ENCODE measurements at regions not wholly inside any gene's neighbourhood (a gene's known extent, or its start where the extent isn't known, plus 50 kb on each side); places are given as distances from the start of the nearest gene placed in this dataset.

DNA sequence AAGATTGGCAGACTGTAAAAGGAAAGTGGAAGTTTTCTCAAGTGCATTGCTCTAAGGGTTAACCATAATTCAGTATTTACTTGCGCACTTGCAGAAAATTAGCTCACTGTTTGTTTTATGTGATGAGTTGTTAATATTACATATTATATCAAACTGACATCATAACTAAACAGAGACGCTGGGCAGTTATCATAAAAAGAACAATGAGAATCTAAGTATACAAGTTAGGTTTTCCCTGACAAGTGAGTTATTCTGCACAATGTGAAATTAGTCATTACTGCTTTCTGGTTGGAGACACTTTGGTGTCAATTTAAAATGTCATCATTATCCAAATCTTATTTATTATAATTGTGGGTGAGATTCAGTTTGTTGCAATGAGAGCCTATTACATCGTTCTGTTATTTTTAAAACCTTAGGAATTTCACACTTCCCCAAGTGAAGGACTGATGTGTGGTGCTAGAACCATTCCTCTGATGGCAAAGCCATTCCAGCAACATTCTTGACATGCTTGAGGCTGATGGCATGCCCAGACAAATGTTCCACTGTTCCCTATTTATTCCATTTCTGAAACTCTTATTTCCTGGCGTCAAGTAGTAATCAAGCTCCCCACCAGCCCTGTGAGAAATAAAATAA is 90.1 kb upstream of the FLRT2 start:
- no peak overlapping the region for H3K27ac ChIP-seq (ENCODE audit: low read depth in 1 of 2, low read length in 2 of 2)
- intact Hi-C loops (cut with DNase I), result no loop called here

DNA sequence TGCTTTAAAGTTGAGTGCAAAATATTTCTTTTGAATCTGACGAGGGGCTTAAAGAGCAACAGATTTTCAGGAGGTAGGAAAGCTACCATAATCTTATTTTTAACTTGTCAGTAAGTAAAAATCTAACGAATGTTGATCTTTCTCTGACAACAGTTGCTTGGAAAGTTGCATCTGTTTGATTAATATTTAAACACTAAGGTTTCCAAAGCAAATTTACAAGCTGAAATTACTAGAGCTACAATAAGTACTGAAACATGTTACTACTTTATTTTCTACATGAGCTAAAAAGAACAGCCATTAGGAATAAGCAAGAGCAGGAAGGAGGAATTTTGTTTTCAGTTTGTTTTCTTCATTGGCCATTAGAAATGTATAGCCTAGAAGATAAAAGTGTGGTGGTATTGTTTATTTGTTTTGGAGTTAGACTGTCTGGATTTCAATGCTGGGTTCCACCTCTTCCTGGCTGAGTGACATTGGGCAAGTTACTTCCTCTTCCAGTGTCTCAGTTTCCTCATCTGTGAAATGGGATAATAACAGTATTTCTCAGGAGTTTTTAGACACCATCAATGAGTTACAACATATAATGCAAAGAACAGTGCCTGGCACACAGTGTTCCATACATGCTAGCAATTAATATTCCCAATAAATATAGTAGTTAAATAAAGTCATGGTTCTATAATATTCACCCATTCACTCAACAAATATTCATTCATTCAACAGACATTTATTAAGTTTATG is 87.9 kb upstream of the FLRT2 start:
- no peak overlapping the region for H3K27ac ChIP-seq (ENCODE audit: low read depth in 1 of 2, low read length in 2 of 2)
- no peaks in the 10 kb centered on the region for H3K9me3 ChIP-seq (ENCODE audit: control insufficient read depth, low read length)
- DNase-seq, result no peak
- H3K36me3 ChIP-seq (ENCODE audit: control insufficient read depth in 1 of 2, insufficient read depth in 2 of 2, low read length in 1 of 2), result no peaks in the 10 kb centered on the region
- 38 to 67% methylated on average over 2 of the region's 2 CpGs for WGBS, 2 donors
- no peaks in the 10 kb centered on the region for H3K4me1 ChIP-seq (ENCODE audit: control insufficient read depth in 1 of 2, insufficient read depth in 2 of 2, low read length in 2 of 2)
- H3K27me3 ChIP-seq (ENCODE audit: control insufficient read depth in 1 of 2, insufficient read depth in 2 of 2, low read length in 1 of 2), result no peaks in the 10 kb centered on the region
- intact Hi-C loops (cut with DNase I), result no loop called here
- ATAC-seq (ENCODE audit: low FRiP score), result no peak
- no peak overlapping the region for H3K4me3 ChIP-seq (ENCODE audit: low read length in 2 of 2)

More for the DNA sequence above, 90.1 kb upstream of the FLRT2 start:
- Histone ChIP-seq H3K9me3 (ENCODE audit: control insufficient read depth, low read length) (no peaks in the 10 kb centered on the region), H3K27me3 (ENCODE audit: control insufficient read depth in 1 of 2, insufficient read depth in 2 of 2, low read length in 1 of 2) (no peaks in the 10 kb centered on the region), H3K4me1 (ENCODE audit: control insufficient read depth in 1 of 2, insufficient read depth in 2 of 2, low read length in 2 of 2) (no peaks in the 10 kb centered on the region), H3K36me3 (ENCODE audit: control insufficient read depth in 1 of 2, insufficient read depth in 2 of 2, low read length in 1 of 2) (no peaks in the 10 kb centered on the region), H3K4me3 (ENCODE audit: low read length in 2 of 2) (no peak overlapping the region)
- WGBS, 2 donors, result 6 to 13% methylated on average over 4 of the region's 4 CpGs
- ATAC-seq (ENCODE audit: low FRiP score), result peak; percentile 52
- DNase-seq, result no peak

DNA sequence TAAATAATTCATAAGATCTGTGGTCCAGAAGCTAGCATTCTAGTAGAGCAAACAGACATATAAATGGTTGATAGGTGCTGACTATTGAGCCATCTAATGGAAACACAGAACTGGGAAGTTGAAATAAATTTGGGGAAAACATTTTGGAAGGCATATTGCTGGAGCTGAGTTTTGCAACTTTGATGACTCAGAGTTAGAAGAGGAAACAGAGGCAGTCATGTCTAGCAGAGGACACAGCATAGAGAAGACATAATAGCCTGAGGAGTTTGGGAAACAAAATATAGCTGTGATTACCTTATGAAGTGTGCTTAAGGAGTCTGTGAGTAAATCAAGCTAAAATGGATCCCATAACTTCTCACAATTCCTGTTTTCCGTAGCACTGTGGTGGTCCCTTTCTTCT is 86.9 kb upstream of the FLRT2 start:
- WGBS, 2 donors, result 95 to 100% methylated on average over 1 of the region's 1 CpG
- no peak overlapping the region for H3K4me3 ChIP-seq (ENCODE audit: low read length in 2 of 2)
- no peaks in the 10 kb centered on the region for H3K36me3 ChIP-seq (ENCODE audit: control insufficient read depth in 1 of 2, insufficient read depth in 2 of 2, low read length in 1 of 2)
- no peak overlapping the region for H3K27ac ChIP-seq (ENCODE audit: low read depth in 1 of 2, low read length in 2 of 2)
- H3K4me1 ChIP-seq (ENCODE audit: control insufficient read depth in 1 of 2, insufficient read depth in 2 of 2, low read length in 2 of 2), result no peaks in the 10 kb centered on the region
- no peak for DNase-seq
- no peaks in the 10 kb centered on the region for H3K27me3 ChIP-seq (ENCODE audit: control insufficient read depth in 1 of 2, insufficient read depth in 2 of 2, low read length in 1 of 2)
- no peaks in the 10 kb centered on the region for H3K9me3 ChIP-seq (ENCODE audit: control insufficient read depth, low read length)
- intact Hi-C loops (cut with DNase I), result no loop called here
- ATAC-seq (ENCODE audit: low FRiP score), result no peak

DNA sequence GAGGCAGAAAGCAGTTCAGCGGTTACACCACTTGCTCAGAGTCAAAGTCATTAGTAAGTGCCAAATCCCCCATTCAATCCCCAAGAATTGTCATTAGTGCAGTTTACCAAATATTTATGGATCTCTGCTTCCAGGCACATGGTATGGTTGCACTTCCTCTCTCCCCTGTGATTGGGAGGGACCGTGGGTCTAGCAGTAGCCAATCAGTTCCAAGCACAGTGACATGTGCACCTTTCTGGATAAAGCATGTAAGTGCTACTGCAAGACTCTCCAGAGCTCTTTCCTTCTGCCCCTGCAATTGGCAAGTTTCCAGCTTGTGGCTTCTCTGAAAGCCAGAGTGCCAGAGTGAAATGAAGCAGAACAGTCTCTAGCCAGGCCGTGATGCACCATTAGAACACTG is 85.3 kb upstream of the FLRT2 start:
- no peaks in the 10 kb centered on the region for H3K27me3 ChIP-seq (ENCODE audit: control insufficient read depth in 1 of 2, insufficient read depth in 2 of 2, low read length in 1 of 2)
- no peak overlapping the region for H3K27ac ChIP-seq (ENCODE audit: low read depth in 1 of 2, low read length in 2 of 2)
- WGBS, 2 donors, result 77 to 80% methylated on average over 3 of the region's 3 CpGs
- H3K36me3 ChIP-seq (ENCODE audit: control insufficient read depth in 1 of 2, insufficient read depth in 2 of 2, low read length in 1 of 2), result no peaks in the 10 kb centered on the region
- H3K4me3 ChIP-seq (ENCODE audit: low read length in 2 of 2), result no peak overlapping the region
- no peak for DNase-seq
- no peak for ATAC-seq (ENCODE audit: low FRiP score)
- intact Hi-C loops (cut with DNase I), result no loop called here
- H3K4me1 ChIP-seq (ENCODE audit: control insufficient read depth in 1 of 2, insufficient read depth in 2 of 2, low read length in 2 of 2), result no peaks in the 10 kb centered on the region
- H3K9me3 ChIP-seq (ENCODE audit: control insufficient read depth, low read length), result no peaks in the 10 kb centered on the region

DNA sequence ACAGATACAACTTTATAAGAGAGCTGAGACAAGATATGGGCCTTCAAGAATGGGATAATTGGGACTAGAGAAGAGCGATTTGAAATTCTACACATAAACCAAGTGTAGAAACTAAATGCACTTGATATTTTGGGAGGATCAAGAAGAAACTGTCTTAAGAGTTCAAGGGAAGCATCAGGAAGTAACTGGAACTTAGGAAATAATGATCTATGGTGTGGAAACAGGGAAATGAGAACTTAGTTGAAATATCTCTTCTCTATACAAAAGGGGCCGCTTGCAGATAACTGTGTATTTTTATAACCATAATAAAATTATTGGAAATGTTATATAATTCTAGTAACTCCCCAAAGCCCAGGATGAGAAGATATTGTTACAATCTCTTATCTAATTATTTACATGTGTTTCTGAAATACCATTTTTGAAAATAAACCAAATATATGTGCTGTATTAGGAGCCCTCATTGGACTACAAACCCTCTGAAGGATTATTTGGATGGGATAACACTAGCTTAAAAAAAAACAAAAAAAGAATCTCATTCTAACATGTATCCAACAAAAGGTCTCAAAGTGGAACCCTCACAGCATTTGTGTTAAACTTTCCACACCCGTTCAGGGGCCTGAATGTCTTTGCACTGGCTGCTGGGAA is 84.7 kb upstream of the FLRT2 start:
- intact Hi-C loops (cut with DNase I), result no loop called here
- H3K27me3 ChIP-seq (ENCODE audit: control insufficient read depth in 1 of 2, insufficient read depth in 2 of 2, low read length in 1 of 2), result no peaks in the 10 kb centered on the region
- 92 to 95% methylated on average over 3 of the region's 3 CpGs for WGBS, 2 donors
- no peak overlapping the region for H3K27ac ChIP-seq (ENCODE audit: low read depth in 1 of 2, low read length in 2 of 2)
- no peak for ATAC-seq (ENCODE audit: low FRiP score)
- H3K4me3 ChIP-seq (ENCODE audit: low read length in 2 of 2), result no peak overlapping the region
- DNase-seq, result no peak
- H3K4me1 ChIP-seq (ENCODE audit: control insufficient read depth in 1 of 2, insufficient read depth in 2 of 2, low read length in 2 of 2), result no peaks in the 10 kb centered on the region
- no peaks in the 10 kb centered on the region for H3K36me3 ChIP-seq (ENCODE audit: control insufficient read depth in 1 of 2, insufficient read depth in 2 of 2, low read length in 1 of 2)
- no peaks in the 10 kb centered on the region for H3K9me3 ChIP-seq (ENCODE audit: control insufficient read depth, low read length)

DNA sequence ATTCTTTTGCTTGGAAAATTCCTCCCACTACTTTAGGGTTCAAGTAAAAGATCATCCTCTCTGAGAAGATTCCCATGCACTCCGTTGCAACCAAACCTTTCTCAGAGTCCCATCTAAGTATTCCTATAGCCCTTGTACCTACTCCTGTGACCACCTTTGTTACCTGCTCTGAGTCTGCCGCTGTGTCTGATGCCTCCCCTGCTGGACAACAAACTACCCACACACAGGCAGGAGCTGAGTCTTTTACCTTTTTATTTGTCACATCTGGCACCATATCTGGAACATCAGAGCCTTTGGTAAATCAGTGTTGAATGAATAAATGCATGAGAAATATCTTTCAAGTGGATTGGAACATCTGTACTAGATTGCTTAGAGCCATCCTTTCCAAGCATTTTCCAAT is 82.1 kb upstream of the FLRT2 start:
- no peaks in the 10 kb centered on the region for H3K36me3 ChIP-seq (ENCODE audit: control insufficient read depth in 1 of 2, insufficient read depth in 2 of 2, low read length in 1 of 2)
- H3K4me1 ChIP-seq (ENCODE audit: control insufficient read depth in 1 of 2, insufficient read depth in 2 of 2, low read length in 2 of 2), result no peaks in the 10 kb centered on the region
- no peaks in the 10 kb centered on the region for H3K9me3 ChIP-seq (ENCODE audit: control insufficient read depth, low read length)
- no peaks in the 10 kb centered on the region for H3K27me3 ChIP-seq (ENCODE audit: control insufficient read depth in 1 of 2, insufficient read depth in 2 of 2, low read length in 1 of 2)
- ATAC-seq (ENCODE audit: low FRiP score), result no peak
- no peak overlapping the region for H3K27ac ChIP-seq (ENCODE audit: low read depth in 1 of 2, low read length in 2 of 2)
- 93 to 94% methylated on average over 2 of the region's 2 CpGs for WGBS, 2 donors
- no peak overlapping the region for H3K4me3 ChIP-seq (ENCODE audit: low read length in 2 of 2)
- intact Hi-C loops (cut with DNase I), result no loop called here
- DNase-seq, result no peak

DNA sequence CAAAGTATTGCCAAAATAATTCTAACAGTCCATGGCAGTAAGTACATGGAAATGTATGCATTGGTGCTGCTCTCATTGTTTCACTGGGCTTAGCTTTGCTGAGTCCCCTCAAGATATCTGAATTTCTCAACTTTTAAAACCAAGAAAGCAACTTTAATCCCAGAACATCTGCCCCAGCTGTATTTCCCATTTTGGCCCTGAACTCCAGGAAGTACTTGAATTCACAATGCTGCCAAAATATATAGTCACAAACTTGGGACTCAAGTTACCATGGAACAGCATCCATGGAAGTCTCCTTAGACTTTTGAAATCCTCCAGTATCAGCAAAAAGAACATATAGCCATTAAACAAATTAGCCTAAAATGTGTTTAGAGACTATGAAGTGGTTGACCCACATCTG is 78.5 kb upstream of the FLRT2 start:
- DNase-seq, result no peak
- Histone ChIP-seq H3K36me3 (ENCODE audit: control insufficient read depth in 1 of 2, insufficient read depth in 2 of 2, low read length in 1 of 2) (no peaks in the 10 kb centered on the region), H3K27me3 (ENCODE audit: control insufficient read depth in 1 of 2, insufficient read depth in 2 of 2, low read length in 1 of 2) (no peaks in the 10 kb centered on the region), H3K4me1 (ENCODE audit: control insufficient read depth in 1 of 2, insufficient read depth in 2 of 2, low read length in 2 of 2) (no peaks in the 10 kb centered on the region), H3K9me3 (ENCODE audit: control insufficient read depth, low read length) (no peaks in the 10 kb centered on the region), H3K4me3 (ENCODE audit: low read length in 2 of 2) (no peak overlapping the region), H3K27ac (ENCODE audit: low read depth in 1 of 2, low read length in 2 of 2) (no peak overlapping the region)
- ATAC-seq (ENCODE audit: low FRiP score), result no peak
- intact Hi-C loops (cut with DNase I), result no loop called here

DNA sequence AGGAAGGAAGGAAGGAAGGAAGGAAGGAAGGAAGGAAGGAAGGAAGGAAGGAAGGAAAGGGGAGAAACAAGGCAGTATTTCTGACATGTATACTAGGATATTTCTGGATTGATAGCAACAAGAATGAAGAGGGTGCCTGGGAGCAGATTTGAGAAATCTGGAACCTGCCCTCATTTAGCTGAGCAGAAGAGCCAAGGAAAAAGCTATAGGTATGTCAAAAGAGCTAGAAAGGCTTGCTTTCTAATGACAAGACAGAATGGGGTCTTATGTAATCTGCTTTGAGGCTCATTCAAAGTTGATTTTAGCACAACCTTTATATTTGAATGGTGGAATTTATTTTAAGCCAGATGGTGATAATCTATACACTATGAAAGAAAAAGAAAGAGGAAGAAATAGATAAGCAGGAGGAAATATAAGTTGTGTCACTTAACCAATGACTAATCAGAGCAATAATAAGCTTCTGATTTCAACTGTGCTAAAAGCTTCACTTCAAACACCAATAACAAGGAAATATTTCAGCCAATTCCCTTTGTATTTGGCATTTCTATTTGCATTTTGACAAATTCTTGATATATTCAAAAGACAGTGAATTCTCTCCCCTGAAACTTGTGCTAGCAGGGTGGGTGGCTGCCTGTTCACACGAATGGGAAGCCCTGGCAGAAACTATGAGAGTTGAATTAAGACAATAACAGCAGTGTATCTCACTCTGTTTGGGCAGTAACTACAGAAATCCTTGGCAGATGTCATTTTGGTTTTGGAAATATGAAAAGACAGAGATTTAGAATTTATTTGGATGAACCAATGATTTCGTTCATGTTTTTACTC is 76.3 kb upstream of the FLRT2 start:
- H3K27me3 ChIP-seq (ENCODE audit: control insufficient read depth in 1 of 2, insufficient read depth in 2 of 2, low read length in 1 of 2), result no peaks in the 10 kb centered on the region

More for the DNA sequence above, 76.3 kb upstream of the FLRT2 start:
- Histone ChIP-seq H3K4me3 (ENCODE audit: low read length in 2 of 2) (no peak overlapping the region), H3K36me3 (ENCODE audit: control insufficient read depth in 1 of 2, insufficient read depth in 2 of 2, low read length in 1 of 2) (no peaks in the 10 kb centered on the region), H3K4me1 (ENCODE audit: control insufficient read depth in 1 of 2, insufficient read depth in 2 of 2, low read length in 2 of 2) (no peaks in the 10 kb centered on the region), H3K27ac (ENCODE audit: low read depth in 1 of 2, low read length in 2 of 2) (no peak overlapping the region), H3K9me3 (ENCODE audit: control insufficient read depth, low read length) (no peaks in the 10 kb centered on the region)
- intact Hi-C loops (cut with DNase I), result no loop called here
- no peak for ATAC-seq (ENCODE audit: low FRiP score)
- no peak for DNase-seq
- 53 to 55% methylated on average over 2 of the region's 2 CpGs for WGBS, 2 donors

Data from aorta (tissue), 5 donors.